Uterus (tissue), 3 donors: ENCODE measurements at regions not wholly inside any gene's neighbourhood (a gene's known extent, or its start where the extent isn't known, plus 50 kb on each side); places are given as distances from the start of the nearest gene placed in this dataset.

ENCODE experiments used
- DNase-seq, 2 donors: peaks; one replicate each; pipeline ENCODE4 v3.0.0-alpha.2; 2019 to 2020
- H3K27ac ChIP-seq, 2 donors: fragments of 200-600 bp; sonication (generic); 1 replicate in 1 of 2; 2 replicates in 1 of 2; pipeline ENCODE4 v1.5.1; 2016 to 2018
- H3K27me3 ChIP-seq, 2 donors: fragments of 200-600 bp; sonication (generic); one replicate each; pipeline ENCODE4 v1.5.1; 2018 to 2019; ENCODE audit warnings: control low read depth in 1 of 2
- H3K36me3 ChIP-seq, 2 donors: fragments of 200-600 bp; sonication (generic); one replicate each; pipeline ENCODE4 v1.5.1; 2019; ENCODE audit warnings: control low read depth in 1 of 2
- H3K4me1 ChIP-seq, 2 donors: fragments of 200-600 bp; sonication (generic); one replicate each; pipeline ENCODE4 v1.5.1; 2018 to 2019; ENCODE audit warnings: control low read depth in 1 of 2
- H3K4me3 ChIP-seq, 2 donors: fragments of 200-600 bp; sonication (generic); 1 replicate in 1 of 2; 2 replicates in 1 of 2; pipeline ENCODE4 v1.5.1; 2018 to 2019; ENCODE audit warnings: mild to moderate bottlenecking in 1 of 2
- H3K9me3 ChIP-seq, 2 donors: fragments of 200-600 bp; sonication (generic); one replicate each; pipeline ENCODE4 v1.5.1; 2019; ENCODE audit warnings: control low read depth in 1 of 2
- CTCF ChIP-seq, 4 experiments: fragments of 200-600 bp in 2 of 4; fragments of 450-650 bp in 2 of 4; sonication (generic) in 2 of 4; IDR thresholded peaks; one replicate each; pipeline ENCODE4 v1.5.1; 2016 to 2019; ENCODE audit warnings: antibody characterized with exemption in 4 of 4, mild to moderate bottlenecking in 2 of 4, moderate library complexity in 1 of 4
- POLR2A ChIP-seq, 2 donors: fragments of 450-650 bp; IDR thresholded peaks; one replicate each; pipeline ENCODE4 v1.6.1; 2016; ENCODE audit warnings: antibody characterized with exemption in 2 of 2, mild to moderate bottlenecking in 1 of 2, moderate library complexity in 1 of 2
- intact Hi-C: fragments of 100-400 bp; cut with DNase I; formaldehyde crosslinking; loops from one replicate; pipeline ENCODE4 v1.15.1; 2023; ENCODE audit warnings: low total_unique reads
- donor health status: DM: yes; HTN: yes; CAD: no.

GRCh38 chr13:74919914-74920313 is 562.1 kb downstream of the TBC1D4 start:
- no peak for DNase-seq
- Histone ChIP-seq H3K27ac (no peak overlapping the region), H3K4me3 (no peak overlapping the region), H3K9me3 (no peaks in the 10 kb centered on the region), H3K27me3 (no peaks in the 10 kb centered on the region), H3K36me3 (no peaks in the 10 kb centered on the region), H3K4me1 (no peaks in the 10 kb centered on the region)
- no peak for TF ChIP-seq POLR2A (IDR thresholded peaks at IDR 0.05)
- TF ChIP-seq CTCF (IDR thresholded peaks at IDR 0.05): no peak
- intact Hi-C loops: no loop called here

- no peak for DNase-seq
- no peaks in the 10 kb centered on the region for H3K9me3 ChIP-seq
- H3K27me3 ChIP-seq: no peaks in the 10 kb centered on the region
- TF ChIP-seq POLR2A (IDR thresholded peaks at IDR 0.05) (no peak), CTCF (IDR thresholded peaks at IDR 0.05) (no peak)
- H3K4me3 ChIP-seq: no peak overlapping the region
- no peak overlapping the region for H3K27ac ChIP-seq
- H3K4me1 ChIP-seq: no peaks in the 10 kb centered on the region
- intact Hi-C loops: no loop called here
- no peaks in the 10 kb centered on the region for H3K36me3 ChIP-seq
Observed at GRCh38 chr13:74912898-74913297, 569.1 kb downstream of the TBC1D4 start.

GRCh38 chr13:74910415-74910814 is 571.6 kb downstream of the TBC1D4 start:
- DNase-seq: no peak
- Histone ChIP-seq H3K4me3 (no peak overlapping the region), H3K9me3 (no peaks in the 10 kb centered on the region), H3K36me3 (no peaks in the 10 kb centered on the region), H3K27ac (no peak overlapping the region), H3K4me1 (no peaks in the 10 kb centered on the region), H3K27me3 (no peaks in the 10 kb centered on the region)
- intact Hi-C loops: no loop called here
- TF ChIP-seq CTCF (IDR thresholded peaks at IDR 0.05): no peak

GRCh38 chr13:74907788-74908187 is 574.2 kb downstream of the TBC1D4 start:
- H3K27me3 ChIP-seq: no peaks in the 10 kb centered on the region
- intact Hi-C loops: no loop called here
- H3K4me3 ChIP-seq: no peak overlapping the region
- DNase-seq: no peak
- no peak overlapping the region for H3K27ac ChIP-seq
- TF ChIP-seq CTCF (IDR thresholded peaks at IDR 0.05) (no peak), POLR2A (IDR thresholded peaks at IDR 0.05) (no peak)
- H3K9me3 ChIP-seq: no peaks in the 10 kb centered on the region
- H3K36me3 ChIP-seq: no peaks in the 10 kb centered on the region
- H3K4me1 ChIP-seq: no peaks in the 10 kb centered on the region

- Histone ChIP-seq H3K9me3 (no peaks in the 10 kb centered on the region), H3K27me3 (no peaks in the 10 kb centered on the region), H3K4me3 (no peak overlapping the region), H3K36me3 (no peaks in the 10 kb centered on the region), H3K4me1 (no peaks in the 10 kb centered on the region), H3K27ac (no peak overlapping the region)
- no peak for TF ChIP-seq POLR2A (IDR thresholded peaks at IDR 0.05)
- no peak for TF ChIP-seq CTCF (IDR thresholded peaks at IDR 0.05)
- DNase-seq: no peak
- intact Hi-C loops: no loop called here
Observed at GRCh38 chr13:74904556-74904955, 577.4 kb downstream of the TBC1D4 start.
